ENCODE measurements at regions not wholly inside any gene's neighbourhood (a gene's known extent, or its start where the extent isn't known, plus 50 kb on each side); places are given as distances from the start of the nearest gene placed in this dataset.

GRCh38 chrX:137479386-137479785 is 86.5 kb upstream of the ZIC3 start:
- TF ChIP-seq CEBPB (IDR thresholded peaks at IDR 0.05) (no peak), REST (IDR thresholded peaks at IDR 0.05; ENCODE audit: low read depth) (no peak)
